ENCODE measurements at regions not wholly inside any gene's neighbourhood (a gene's known extent, or its start where the extent isn't known, plus 50 kb on each side); places are given as distances from the start of the nearest gene placed in this dataset.

DNA sequence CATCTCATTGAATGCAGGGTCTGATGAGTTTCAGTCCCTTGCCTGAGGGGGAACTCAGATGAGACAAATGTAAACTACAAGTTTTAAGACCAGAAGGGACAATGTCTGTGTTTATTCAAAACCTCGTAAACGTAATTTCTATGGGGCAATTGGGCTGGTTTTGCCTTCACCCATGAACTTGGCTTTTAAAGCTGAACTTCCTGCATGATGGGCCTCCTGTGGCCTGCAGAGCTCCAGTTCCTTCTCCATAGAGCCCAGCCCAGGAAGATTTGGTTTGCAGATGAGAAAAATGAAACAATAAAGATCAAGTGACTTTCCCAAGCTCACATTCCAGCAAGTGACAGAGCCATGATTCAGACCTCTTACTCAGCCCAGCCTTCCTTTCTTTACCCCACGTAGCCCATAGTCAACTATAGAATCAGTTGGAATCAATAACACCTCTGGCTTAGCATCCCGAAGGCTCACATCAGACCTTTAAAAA, 612.3 kb downstream of the UTRN start:
- intact Hi-C loops (cut with micrococcal nuclease): no loop called here
- H3K27ac Mint-ChIP-seq: no peak overlapping the region
- no peak overlapping the region for H3K4me3 Mint-ChIP-seq
- H3K9me3 Mint-ChIP-seq: no peaks in the 10 kb centered on the region
- DNase-seq (ENCODE audit: low spot score): no peak
- H3K36me3 Mint-ChIP-seq (ENCODE audit: low read depth): no peaks in the 10 kb centered on the region
- peaks cover 8% of the 10 kb centered on the region for H3K27me3 Mint-ChIP-seq (ENCODE audit: insufficient read depth)
- no peaks in the 10 kb centered on the region for H3K4me1 Mint-ChIP-seq (ENCODE audit: low read depth)

DNA sequence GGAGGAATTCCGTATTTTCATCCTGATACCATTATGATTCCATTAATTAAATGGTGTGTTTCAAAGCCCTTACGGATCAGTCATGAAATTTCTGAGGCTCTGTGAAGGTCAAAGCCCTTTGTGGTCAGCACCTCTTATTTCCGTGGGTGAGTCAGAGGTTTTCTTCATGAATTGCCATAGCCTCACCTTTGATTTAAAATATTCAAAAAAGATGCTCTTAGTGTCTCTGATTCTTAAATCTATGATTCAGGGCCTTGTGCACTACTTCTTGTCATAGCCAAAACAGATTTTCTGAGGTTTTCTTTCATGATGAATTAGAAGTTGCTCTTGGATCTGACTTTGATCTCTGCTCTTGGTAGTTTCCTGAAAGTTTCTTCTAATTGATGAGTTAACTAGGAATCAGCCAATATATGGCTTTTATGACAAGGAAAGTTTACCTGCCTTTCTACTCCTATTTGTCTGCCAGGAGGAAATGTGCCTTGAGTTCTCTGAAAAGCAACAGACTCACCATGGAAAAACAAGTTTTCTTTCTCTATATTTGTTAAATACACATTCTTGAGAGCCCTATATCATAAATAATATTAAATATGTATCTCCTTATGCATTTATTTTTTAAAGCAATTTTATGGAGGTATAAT, 613.0 kb downstream of the UTRN start:
- Mint-ChIP-seq H3K4me1 (ENCODE audit: low read depth) (no peaks in the 10 kb centered on the region), H3K36me3 (ENCODE audit: low read depth) (no peaks in the 10 kb centered on the region), H3K9me3 (peaks cover 3% of the 10 kb centered on the region), H3K27me3 (ENCODE audit: insufficient read depth) (peaks cover 11% of the 10 kb centered on the region), H3K27ac (no peak overlapping the region), H3K4me3 (no peak overlapping the region)
- intact Hi-C loops (cut with micrococcal nuclease): no loop called here
- no peak for DNase-seq (ENCODE audit: low spot score)

DNA sequence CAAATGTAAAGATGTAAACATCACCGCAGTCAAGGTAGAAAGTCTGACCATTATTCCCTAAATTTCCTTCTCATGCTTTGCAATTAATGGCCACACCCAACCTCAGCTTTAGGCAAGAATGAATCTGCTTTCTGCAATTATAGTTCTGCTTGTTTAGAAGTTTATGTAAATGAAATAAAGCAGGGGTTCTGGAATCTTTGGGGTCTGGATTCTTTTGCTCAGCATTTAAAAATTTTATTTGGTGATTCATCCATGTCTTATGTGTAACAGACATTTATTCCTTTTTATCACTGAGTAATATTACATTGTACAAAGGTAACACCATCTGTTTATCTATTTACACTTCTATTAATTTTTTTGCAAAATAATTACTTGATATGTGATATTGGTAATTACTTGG, 613.6 kb downstream of the UTRN start:
- Mint-ChIP-seq H3K4me3 (no peak overlapping the region), H3K9me3 (peaks cover 3% of the 10 kb centered on the region), H3K4me1 (ENCODE audit: low read depth) (no peaks in the 10 kb centered on the region), H3K27ac (no peak overlapping the region), H3K27me3 (ENCODE audit: insufficient read depth) (peaks cover 11% of the 10 kb centered on the region), H3K36me3 (ENCODE audit: low read depth) (no peaks in the 10 kb centered on the region)
- intact Hi-C loops (cut with micrococcal nuclease): no loop called here
- no peak for DNase-seq (ENCODE audit: low spot score)

DNA sequence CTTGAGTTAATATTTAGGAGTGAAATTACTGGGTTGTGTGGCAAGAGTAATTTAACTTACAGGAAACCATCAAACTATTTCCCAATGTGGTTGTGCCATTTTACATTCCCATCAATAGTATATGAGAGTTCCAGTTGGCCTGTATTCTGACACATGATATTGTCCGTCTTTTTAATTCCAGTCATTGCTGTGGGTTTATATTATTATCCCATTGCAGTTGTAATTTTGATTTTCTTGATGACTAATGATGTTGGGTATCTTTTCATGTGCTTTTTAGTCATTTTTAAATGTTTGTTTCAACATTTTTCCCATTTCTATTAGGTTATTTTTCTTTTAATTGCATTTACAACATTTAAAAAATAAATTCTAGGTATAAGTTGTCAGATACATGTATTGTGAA, 614.0 kb downstream of the UTRN start:
- Mint-ChIP-seq H3K9me3 (peaks cover 3% of the 10 kb centered on the region), H3K36me3 (ENCODE audit: low read depth) (no peaks in the 10 kb centered on the region), H3K4me3 (no peak overlapping the region), H3K27me3 (ENCODE audit: insufficient read depth) (peaks cover 11% of the 10 kb centered on the region), H3K4me1 (ENCODE audit: low read depth) (no peaks in the 10 kb centered on the region), H3K27ac (no peak overlapping the region)
- no peak for DNase-seq (ENCODE audit: low spot score)
- intact Hi-C loops (cut with micrococcal nuclease): no loop called here

DNA sequence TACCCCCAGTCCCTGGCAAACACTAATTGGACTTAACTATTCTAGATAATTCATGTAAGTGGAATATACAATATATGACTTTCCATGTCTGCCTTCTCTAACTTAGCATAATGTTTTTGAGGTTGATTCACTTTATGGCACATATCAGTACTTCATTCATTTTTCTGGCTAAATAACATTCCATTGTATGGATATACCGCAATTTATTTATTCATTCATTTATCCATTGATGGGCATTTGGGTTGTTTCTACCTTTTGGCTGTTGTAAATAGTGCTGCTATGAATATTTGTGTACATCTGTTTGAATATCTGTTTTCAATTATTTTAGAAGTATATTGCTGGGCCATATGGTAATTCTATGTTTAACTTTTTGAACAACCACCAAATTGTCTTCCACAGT, 616.3 kb downstream of the UTRN start:
- Mint-ChIP-seq H3K36me3 (ENCODE audit: low read depth) (no peaks in the 10 kb centered on the region), H3K4me1 (ENCODE audit: low read depth) (no peaks in the 10 kb centered on the region), H3K27me3 (ENCODE audit: insufficient read depth) (peaks cover 9% of the 10 kb centered on the region), H3K27ac (no peak overlapping the region), H3K9me3 (peaks cover 3% of the 10 kb centered on the region), H3K4me3 (no peak overlapping the region)
- DNase-seq (ENCODE audit: low spot score): no peak
- intact Hi-C loops (cut with micrococcal nuclease): no loop called here

DNA sequence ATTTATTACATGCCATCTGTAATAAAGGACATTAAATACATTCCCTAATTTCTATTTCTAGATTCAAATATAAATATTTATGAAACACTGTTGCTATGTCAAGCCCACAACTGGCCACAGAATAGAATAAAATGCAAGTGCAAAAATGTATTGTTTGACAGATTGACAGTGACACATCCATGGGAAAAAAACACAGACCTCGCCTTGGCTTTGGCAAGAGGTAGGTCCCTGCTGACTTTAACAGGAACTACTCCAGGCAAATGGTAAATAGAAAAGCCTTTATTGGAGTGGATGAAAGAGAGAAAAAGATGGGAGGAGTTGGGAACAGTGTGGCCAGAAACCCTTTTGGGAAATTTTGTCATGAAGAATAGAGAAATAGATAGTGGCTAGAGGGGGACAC, 622.9 kb downstream of the UTRN start:
- intact Hi-C loops (cut with micrococcal nuclease): no loop called here
- Mint-ChIP-seq H3K4me3 (no peak overlapping the region), H3K9me3 (peaks cover 2% of the 10 kb centered on the region), H3K27me3 (ENCODE audit: insufficient read depth) (peaks cover 5% of the 10 kb centered on the region), H3K4me1 (ENCODE audit: low read depth) (peaks cover 5% of the 10 kb centered on the region), H3K36me3 (ENCODE audit: low read depth) (no peaks in the 10 kb centered on the region), H3K27ac (no peak overlapping the region)
- no peak for DNase-seq (ENCODE audit: low spot score)

DNA sequence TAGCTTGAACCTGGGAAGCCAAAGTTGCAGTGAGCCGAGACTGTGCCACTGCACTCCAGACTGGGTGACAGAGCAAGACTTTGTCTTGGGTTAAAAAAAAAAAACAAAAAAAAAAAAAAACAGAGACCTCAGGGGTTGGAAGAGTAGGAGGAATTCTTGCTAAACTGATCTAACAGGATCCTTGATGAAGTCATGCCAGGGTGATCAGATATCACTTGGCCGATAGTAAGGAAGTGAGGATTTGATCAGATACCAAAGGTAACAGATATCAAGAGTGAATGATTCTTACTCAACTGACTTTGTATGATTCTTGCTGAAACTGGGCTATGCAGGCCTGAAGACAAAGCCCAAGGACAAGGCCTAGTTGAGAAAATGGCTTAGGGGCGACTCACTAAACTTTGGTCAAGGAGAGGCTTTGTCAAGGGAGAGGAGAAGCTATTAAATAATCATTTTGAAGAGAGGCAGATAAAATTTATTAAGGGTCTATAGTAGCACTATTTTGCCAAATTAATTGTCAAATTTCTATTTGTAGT, 624.7 kb downstream of the UTRN start:
- Mint-ChIP-seq H3K27ac (no peak overlapping the region), H3K27me3 (ENCODE audit: insufficient read depth) (peaks cover 5% of the 10 kb centered on the region), H3K4me3 (no peak overlapping the region), H3K9me3 (no peaks in the 10 kb centered on the region), H3K36me3 (ENCODE audit: low read depth) (no peaks in the 10 kb centered on the region), H3K4me1 (ENCODE audit: low read depth) (peaks cover 5% of the 10 kb centered on the region)
- intact Hi-C loops (cut with micrococcal nuclease): no loop called here
- no peak for DNase-seq (ENCODE audit: low spot score)

DNA sequence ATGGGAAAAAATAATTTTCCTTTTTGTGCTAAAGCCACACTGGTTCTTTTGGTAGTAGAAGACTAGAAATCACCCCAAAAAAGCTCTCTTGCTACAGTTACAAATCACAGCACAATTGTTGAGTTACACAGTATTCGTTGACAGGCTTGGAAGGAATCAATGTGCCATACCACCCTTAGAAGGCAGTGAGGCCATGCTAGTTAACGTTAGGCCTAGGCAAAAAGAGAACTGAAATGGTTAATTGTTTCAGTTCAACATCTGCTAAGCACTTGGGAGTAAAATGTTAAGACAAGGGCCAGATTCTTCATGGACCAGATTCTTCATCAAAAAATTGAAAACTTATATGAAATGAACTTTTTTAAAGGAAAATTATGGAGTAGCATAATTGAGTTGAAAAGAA, 626.2 kb downstream of the UTRN start:
- intact Hi-C loops (cut with micrococcal nuclease): no loop called here
- no peak for DNase-seq (ENCODE audit: low spot score)
- H3K9me3 Mint-ChIP-seq: no peaks in the 10 kb centered on the region
- peaks cover 8% of the 10 kb centered on the region for H3K27me3 Mint-ChIP-seq (ENCODE audit: insufficient read depth)
- peaks cover 5% of the 10 kb centered on the region for H3K4me1 Mint-ChIP-seq (ENCODE audit: low read depth)
- H3K36me3 Mint-ChIP-seq (ENCODE audit: low read depth): no peaks in the 10 kb centered on the region
- no peak overlapping the region for H3K4me3 Mint-ChIP-seq
- no peak overlapping the region for H3K27ac Mint-ChIP-seq

DNA sequence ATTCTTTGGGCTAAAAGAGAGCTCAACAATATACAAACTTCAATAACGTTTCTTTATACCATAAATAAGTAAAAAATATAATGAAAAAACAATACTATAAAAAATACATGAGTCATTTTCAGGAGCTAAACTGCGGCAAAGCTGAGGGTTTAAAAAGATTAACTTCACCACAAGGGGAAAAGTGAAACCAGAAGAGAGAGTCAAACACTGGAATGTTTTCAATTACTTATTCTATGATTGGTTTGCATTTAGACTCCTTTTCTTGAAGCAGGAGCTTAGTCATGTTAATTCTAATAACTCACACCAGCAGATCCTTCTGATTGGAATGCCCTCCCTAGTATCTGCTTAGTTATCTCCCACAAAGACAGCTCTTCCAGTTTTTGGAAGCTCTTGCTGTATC, 627.3 kb downstream of the UTRN start:
- H3K4me3 Mint-ChIP-seq: no peak overlapping the region
- H3K4me1 Mint-ChIP-seq (ENCODE audit: low read depth): peaks cover 5% of the 10 kb centered on the region
- no peak for DNase-seq (ENCODE audit: low spot score)
- H3K27ac Mint-ChIP-seq: no peak overlapping the region
- H3K27me3 Mint-ChIP-seq (ENCODE audit: insufficient read depth): peaks cover 8% of the 10 kb centered on the region
- no peaks in the 10 kb centered on the region for H3K9me3 Mint-ChIP-seq
- H3K36me3 Mint-ChIP-seq (ENCODE audit: low read depth): no peaks in the 10 kb centered on the region
- intact Hi-C loops (cut with micrococcal nuclease): no loop called here

DNA sequence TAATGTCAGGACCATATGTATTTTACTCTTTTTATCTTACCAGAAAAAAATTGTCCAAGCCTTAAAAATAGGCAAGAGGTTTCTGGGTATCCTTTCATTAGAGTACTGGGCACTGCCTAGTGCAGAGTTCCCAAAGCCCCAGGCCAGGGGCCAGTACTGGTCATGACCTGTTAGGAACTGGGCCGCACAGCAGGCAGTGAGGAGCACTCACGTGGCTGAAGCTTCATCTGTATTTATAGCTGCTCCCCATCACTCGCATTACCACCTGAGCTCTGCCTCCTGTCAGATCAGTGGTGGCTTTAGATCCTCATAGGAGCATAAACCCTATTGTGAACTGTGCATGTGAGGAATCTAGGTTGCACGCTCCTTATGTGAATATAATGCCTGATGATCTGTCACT, 632.9 kb downstream of the UTRN start:
- H3K4me3 Mint-ChIP-seq: no peak overlapping the region
- no peaks in the 10 kb centered on the region for H3K9me3 Mint-ChIP-seq
- no peaks in the 10 kb centered on the region for H3K4me1 Mint-ChIP-seq (ENCODE audit: low read depth)
- H3K36me3 Mint-ChIP-seq (ENCODE audit: low read depth): no peaks in the 10 kb centered on the region
- intact Hi-C loops (cut with micrococcal nuclease): no loop called here
- H3K27me3 Mint-ChIP-seq (ENCODE audit: insufficient read depth): peaks cover 13% of the 10 kb centered on the region
- DNase-seq (ENCODE audit: low spot score): no peak
- H3K27ac Mint-ChIP-seq: no peak overlapping the region

DNA sequence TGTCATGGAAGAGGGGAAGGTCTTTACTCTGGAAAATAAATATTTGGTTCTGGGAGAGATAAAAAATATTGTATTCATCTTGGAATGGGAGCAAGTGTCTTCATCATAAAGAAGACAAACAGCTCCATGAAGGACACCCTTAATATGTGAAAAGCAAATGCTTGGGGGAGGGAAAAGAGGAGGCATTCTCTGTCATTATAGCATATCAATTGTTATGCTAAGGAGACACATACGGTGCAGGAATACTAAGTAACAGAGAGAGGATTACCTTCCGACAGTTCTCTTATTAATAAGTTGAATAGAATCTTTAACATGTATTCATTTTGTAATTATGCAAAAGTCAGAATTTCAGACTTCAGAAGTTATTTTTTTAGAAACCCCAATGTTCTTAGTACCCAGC, 634.4 kb downstream of the UTRN start:
- no peak for DNase-seq (ENCODE audit: low spot score)
- Mint-ChIP-seq H3K4me3 (no peak overlapping the region), H3K27ac (no peak overlapping the region), H3K27me3 (ENCODE audit: insufficient read depth) (peaks cover 16% of the 10 kb centered on the region), H3K9me3 (no peaks in the 10 kb centered on the region), H3K4me1 (ENCODE audit: low read depth) (no peaks in the 10 kb centered on the region), H3K36me3 (ENCODE audit: low read depth) (no peaks in the 10 kb centered on the region)
- intact Hi-C loops (cut with micrococcal nuclease): no loop called here

DNA sequence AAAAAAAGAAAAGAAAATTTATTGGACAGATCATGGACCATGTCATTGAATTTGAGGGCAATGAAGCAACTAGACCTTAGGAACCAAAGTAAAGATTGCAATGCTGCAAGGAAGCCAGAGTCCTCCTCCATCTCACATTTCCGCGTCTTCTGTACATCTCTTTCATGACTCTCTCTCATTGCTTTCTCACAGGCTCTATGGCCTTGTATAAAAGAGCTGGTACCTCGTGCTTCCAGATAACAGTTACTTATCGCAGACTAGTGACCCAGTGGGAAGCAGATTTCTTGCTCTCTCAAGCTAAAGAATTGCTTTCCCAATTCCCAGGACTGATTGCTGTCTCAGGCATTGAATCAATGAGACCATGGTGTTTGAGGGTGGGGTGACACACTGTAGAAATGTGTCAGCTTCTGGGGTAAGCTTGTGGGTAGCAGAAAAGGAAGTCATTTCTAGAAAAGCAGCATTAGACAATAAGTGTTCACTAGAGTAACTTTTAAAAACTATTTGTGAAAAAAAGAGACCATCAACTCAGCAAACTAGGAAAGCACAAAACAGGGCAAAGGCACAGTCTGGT, 635.3 kb downstream of the UTRN start:
- no peak overlapping the region for H3K27ac Mint-ChIP-seq
- DNase-seq (ENCODE audit: low spot score): no peak
- no peaks in the 10 kb centered on the region for H3K36me3 Mint-ChIP-seq (ENCODE audit: low read depth)

DNA sequence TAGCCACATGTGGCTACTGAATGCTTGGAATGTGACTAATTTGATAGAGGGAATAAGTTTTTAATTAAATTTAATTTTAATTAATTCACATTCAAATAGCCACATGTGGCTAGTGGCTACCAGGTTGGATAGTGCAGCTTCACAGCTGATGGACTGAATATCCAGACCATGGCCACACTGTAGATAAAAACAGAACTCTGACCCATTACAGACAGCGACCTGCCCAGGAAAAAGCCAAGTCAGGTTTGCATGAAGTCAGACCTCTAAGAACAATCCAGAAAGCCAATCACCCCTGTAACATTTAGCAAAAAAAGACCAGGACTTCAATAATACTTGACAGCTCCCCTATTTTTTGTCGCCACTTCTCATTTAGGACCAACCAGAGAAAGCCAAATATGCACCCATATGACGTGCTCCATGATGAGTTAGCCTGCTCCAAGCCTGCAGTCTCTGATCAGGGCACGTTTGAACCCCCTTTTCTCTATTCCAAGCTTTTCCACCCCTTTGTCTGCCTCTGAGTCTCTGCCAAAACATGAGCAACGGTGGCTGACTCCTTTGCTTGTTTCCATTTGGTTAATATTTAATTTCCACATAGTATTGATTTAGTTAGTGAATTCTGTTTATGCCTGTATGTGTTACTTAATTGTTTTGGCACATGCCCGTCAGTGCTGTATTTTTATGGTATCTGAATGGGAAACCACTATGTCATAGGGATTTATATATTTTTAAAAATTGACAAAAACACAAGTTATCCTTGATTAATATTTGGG, 636.3 kb downstream of the UTRN start:
- no peak for DNase-seq (ENCODE audit: low spot score)
- H3K27ac Mint-ChIP-seq: no peak overlapping the region
- intact Hi-C loops (cut with micrococcal nuclease): no loop called here
- H3K36me3 Mint-ChIP-seq (ENCODE audit: low read depth): no peaks in the 10 kb centered on the region
- no peaks in the 10 kb centered on the region for H3K4me1 Mint-ChIP-seq (ENCODE audit: low read depth)
- no peaks in the 10 kb centered on the region for H3K9me3 Mint-ChIP-seq
- H3K4me3 Mint-ChIP-seq: no peak overlapping the region
- peaks cover 13% of the 10 kb centered on the region for H3K27me3 Mint-ChIP-seq (ENCODE audit: insufficient read depth)

More for the DNA sequence above, 635.3 kb downstream of the UTRN start:
- H3K4me1 Mint-ChIP-seq (ENCODE audit: low read depth): no peaks in the 10 kb centered on the region
- peaks cover 13% of the 10 kb centered on the region for H3K27me3 Mint-ChIP-seq (ENCODE audit: insufficient read depth)
- intact Hi-C loops (cut with micrococcal nuclease): no loop called here
- no peak overlapping the region for H3K4me3 Mint-ChIP-seq
- H3K9me3 Mint-ChIP-seq: no peaks in the 10 kb centered on the region

Data from activated T-helper 1 cell treated with anti-CD3 and anti-CD28 coated beads, Interleukin-12 subunit alpha, Interleukin-12 subunit beta, Interleukin-2, Interleukin-4 antibody, amounts not matched to agents 30 ng/mL and 10 ng/mL and 1 ng/mL, durations not matched to agents 14 hours and 24 hours and 36 hours (primary cell).